H1 (cell line): ENCODE measurements at regions not wholly inside any gene's neighbourhood (a gene's known extent, or its start where the extent isn't known, plus 50 kb on each side); places are given as distances from the start of the nearest gene placed in this dataset.

Experiments
- CTCF ChIA-PET: fragments of 300-600 bp; sonication (Branson Sonifier 250); formaldehyde crosslinking; loops from one replicate; lab custom pipeline; 2021; ENCODE audit not compliant: partially characterized antibody; lab: Charles Lee
- POLR2A ChIA-PET: fragments of 300-600 bp; sonication (Branson Sonifier 250); formaldehyde crosslinking; loops from one replicate; lab custom pipeline; 2021; ENCODE audit warnings: inconsistent platforms; ENCODE audit not compliant: partially characterized antibody; lab: Charles Lee
- DNase-seq, 2 experiments: peaks; one replicate each; pipeline versions ENCODE4 v3.0.0 to v3.0.0-alpha.2; 2010 to 2022; ENCODE audit warnings: low spot score in 2 of 2, low read depth in 1 of 2, mixed read lengths in 1 of 2
- FAIRE-seq: peaks from 2 replicates; lab custom pipeline; 2011; peaks lifted over from hg19 to GRCh38; lab: Jason Lieb, UNC
- H2AFZ ChIP-seq: 2 replicates; pipeline ENCODE4 v1.8.1; 2012; ENCODE audit warnings: low read length, inconsistent platforms
- H2AK5ac ChIP-seq: 2 replicates; pipeline ENCODE4 v1.6.1; 2013; ENCODE audit warnings: low read depth, low read length
- H2BK120ac ChIP-seq: replicated peaks from 2 replicates; pipeline ENCODE3; 2013; ENCODE audit warnings: low read depth, low read length, inconsistent platforms
- H2BK12ac ChIP-seq: 2 replicates; pipeline ENCODE4 v1.6.1; 2013; ENCODE audit warnings: low read depth, low read length
- H2BK15ac ChIP-seq: 2 replicates; pipeline ENCODE4 v1.6.1; 2013; ENCODE audit warnings: low read length
- H2BK20ac ChIP-seq: 2 replicates; pipeline ENCODE4 v1.6.1; 2013; ENCODE audit warnings: low read length
- H2BK5ac ChIP-seq: 2 replicates; pipeline ENCODE4 v1.6.1; 2013; ENCODE audit warnings: low read depth, low read length
- H3K14ac ChIP-seq: 2 replicates; pipeline ENCODE4 v1.6.1; 2013; ENCODE audit warnings: inconsistent platforms; ENCODE audit not compliant: insufficient read length
- H3K18ac ChIP-seq: 2 replicates; pipeline ENCODE4 v1.6.1; 2013; ENCODE audit warnings: low read length; ENCODE audit errors: extremely low read depth
- H3K23ac ChIP-seq: 2 replicates; pipeline ENCODE4 v1.6.1; 2013; ENCODE audit warnings: inconsistent platforms; ENCODE audit not compliant: insufficient read length
- H3K23me2 ChIP-seq: 2 replicates; pipeline ENCODE4 v1.6.1; 2013; ENCODE audit warnings: low read depth, low read length
- H3K27ac ChIP-seq: 2 replicates; pipeline ENCODE4 v1.6.1; 2011; ENCODE audit warnings: low read depth, low read length, inconsistent platforms
- H3K27me3 ChIP-seq, 4 experiments: replicated peaks in 1 of 4; 1 replicate in 1 of 4; 2 replicates in 3 of 4; pipeline versions ENCODE4 v1.6.1 to v1.8.1; 2011 to 2013; ENCODE audit warnings: low read length in 3 of 4, mild to moderate bottlenecking in 3 of 4, inconsistent platforms in 2 of 4, mixed read lengths in 2 of 4, moderate library complexity in 1 of 4; ENCODE audit not compliant: control insufficient read depth in 3 of 4, insufficient read depth in 3 of 4; ENCODE audit errors: extremely low read depth in 1 of 4
- H3K36me3 ChIP-seq, 4 experiments: 2 replicates each; pipeline versions ENCODE4 v1.6.1 to v1.8.1; 2011 to 2013; ENCODE audit warnings: mild to moderate bottlenecking in 4 of 4, low read length in 3 of 4, moderate library complexity in 2 of 4, control low read depth in 1 of 4, inconsistent platforms in 1 of 4; ENCODE audit not compliant: insufficient read depth in 4 of 4, control insufficient read depth in 2 of 4
- H3K4ac ChIP-seq: replicated peaks from 2 replicates; pipeline ENCODE3; 2013; ENCODE audit warnings: low read length, low read depth, mixed read lengths, inconsistent platforms; ENCODE audit not compliant: insufficient read length
- H3K4me1 ChIP-seq, 4 experiments: replicated peaks in 1 of 4; 1 replicate in 1 of 4; 2 replicates in 3 of 4; pipeline versions ENCODE4 v1.6.1 to v1.8.1; 2011 to 2013; ENCODE audit warnings: low read length in 3 of 4, inconsistent platforms in 2 of 4, mixed read lengths in 1 of 4; ENCODE audit not compliant: insufficient read depth in 4 of 4, control insufficient read depth in 3 of 4
- H3K4me2 ChIP-seq, 2 experiments: 2 replicates each; pipeline versions ENCODE4 v1.6.1 to v1.8.1; 2011 to 2013; ENCODE audit warnings: low read depth in 2 of 2, low read length in 2 of 2, control low read depth in 1 of 2, inconsistent platforms in 1 of 2, mild to moderate bottlenecking in 1 of 2; ENCODE audit not compliant: insufficient read depth in 1 of 2
- H3K4me3 ChIP-seq, 4 experiments: fragments of 200-600, 300-600 bp in 1 of 4; sonication (generic), shearing (Covaris generic), sonication (Bioruptor Twin) in 1 of 4; 2 replicates each; pipeline versions ENCODE4 v1.5.1 to v1.8.1; 2011 to 2016; ENCODE audit warnings: low read length in 4 of 4, low read depth in 3 of 4, control low read depth in 2 of 4, inconsistent platforms in 2 of 4, mild to moderate bottlenecking in 2 of 4, mixed read lengths in 1 of 4, moderate library complexity in 1 of 4; ENCODE audit not compliant: insufficient read depth in 2 of 4; ENCODE audit errors: extremely low read depth in 1 of 4
- H3K56ac ChIP-seq: replicated peaks from 2 replicates; pipeline ENCODE3; 2013; ENCODE audit warnings: low read depth, mild to moderate bottlenecking, mixed read lengths, low read length, inconsistent platforms; ENCODE audit not compliant: insufficient read length
- H3K79me1 ChIP-seq: 2 replicates; pipeline ENCODE4 v1.6.1; 2013; ENCODE audit warnings: low read depth, low read length, control low read depth
- H3K79me2 ChIP-seq, 2 experiments: 2 replicates each; pipeline versions ENCODE4 v1.6.1 to v1.8.1; 2012 to 2013; ENCODE audit warnings: low read length in 2 of 2, mild to moderate bottlenecking in 2 of 2, inconsistent platforms in 1 of 2; ENCODE audit not compliant: insufficient read depth in 2 of 2, control insufficient read depth in 1 of 2
- H3K9ac ChIP-seq, 4 experiments: replicated peaks in 1 of 4; 1 replicate in 1 of 4; 2 replicates in 3 of 4; pipeline versions ENCODE4 v1.6.1 to v1.8.1; 2011 to 2013; ENCODE audit warnings: low read depth in 3 of 4, low read length in 3 of 4, control low read depth in 2 of 4, mild to moderate bottlenecking in 2 of 4, moderate library complexity in 2 of 4, inconsistent platforms in 1 of 4; ENCODE audit errors: extremely low read depth in 1 of 4
- H3K9me3 ChIP-seq, 2 experiments: 2 replicates each; pipeline versions ENCODE4 v1.6.1 to v1.8.1; 2012 to 2013; ENCODE audit warnings: mild to moderate bottlenecking in 2 of 2, moderate library complexity in 2 of 2, control low read depth in 1 of 2, inconsistent platforms in 1 of 2, low read depth in 1 of 2, low read length in 1 of 2, mixed read lengths in 1 of 2; ENCODE audit not compliant: insufficient read depth in 2 of 2
- H4K20me1 ChIP-seq, 2 experiments: replicated peaks in 1 of 2; 2 replicates each; pipeline versions ENCODE3 to v1.8.1; 2011 to 2013; ENCODE audit warnings: inconsistent platforms in 2 of 2, low read length in 2 of 2, mild to moderate bottlenecking in 1 of 2; ENCODE audit not compliant: insufficient read depth in 2 of 2, control insufficient read depth in 1 of 2
- H4K5ac ChIP-seq: 2 replicates; pipeline ENCODE4 v1.6.1; 2013; ENCODE audit warnings: low read length, low read depth, mixed read lengths, inconsistent platforms; ENCODE audit not compliant: insufficient read length
- H4K8ac ChIP-seq: 2 replicates; pipeline ENCODE4 v1.8.0; 2013; ENCODE audit warnings: mild to moderate bottlenecking, moderate library complexity, low read length, inconsistent platforms; ENCODE audit not compliant: insufficient read depth; ENCODE audit errors: extremely low read depth
- H4K91ac ChIP-seq: replicated peaks from 2 replicates; pipeline ENCODE3; 2013; ENCODE audit warnings: low read length, mixed read lengths, inconsistent platforms; ENCODE audit not compliant: insufficient read length
- CBX5 ChIP-seq: fragments of 300-800, 300-1000 bp; sonication (generic); IDR thresholded peaks from 2 replicates; pipeline ENCODE4 v1.7.1; 2016; ENCODE audit warnings: antibody characterized with exemption, low read length, low read depth
- CBX8 ChIP-seq: fragments of 300-800, 300-1000 bp; sonication (generic); IDR thresholded peaks from 2 replicates; pipeline ENCODE4 v1.7.1; 2016; ENCODE audit warnings: low read depth, low read length, borderline replicate concordance
- HDAC2 ChIP-seq, 2 experiments: fragments of 300-600 bp in 1 of 2; sonication (generic) in 1 of 2; IDR thresholded peaks; 2 replicates each; pipeline ENCODE4 v1.6.1; 2011 to 2012; ENCODE audit warnings: low read depth in 2 of 2, low read length in 2 of 2, mild to moderate bottlenecking in 2 of 2, moderate library complexity in 2 of 2, borderline replicate concordance in 1 of 2, inconsistent platforms in 1 of 2
- RBBP5 ChIP-seq: IDR thresholded peaks from 2 replicates; pipeline ENCODE4 v1.7.1; 2012; ENCODE audit warnings: low read depth, mild to moderate bottlenecking, inconsistent platforms, low read length, moderate library complexity, borderline replicate concordance
- RFX5 ChIP-seq: IDR thresholded peaks from 2 replicates; pipeline ENCODE4 v1.6.1; 2011; ENCODE audit warnings: low read depth, low read length, improper control_type of control experiment, borderline replicate concordance
- WGBS, 2 experiments: shearing (Covaris generic) in 1 of 2; methylation state at CpG; one replicate each; pipeline versions ENCODE4 v1.1.6 to v1.1.7; 2013 to 2015; ENCODE audit warnings: low lambda C conversion rate in 2 of 2, mixed read lengths in 2 of 2, inconsistent platforms in 1 of 2, low coverage in 1 of 2, missing lambda C conversion rate in 1 of 2; ENCODE audit not compliant: insufficient replicate concordance in 2 of 2, insufficient coverage in 1 of 2, insufficient read length in 1 of 2; ENCODE audit errors: extremely low coverage in 1 of 2, missing lambda C conversion rate in 1 of 2; 5-methylcytosine and 5-hydroxymethylcytosine counted together

- no peak overlapping the region for H3K4me2 ChIP-seq
- H3K18ac ChIP-seq = no peak overlapping the region
- no peak overlapping the region for H4K91ac ChIP-seq
- H3K4ac ChIP-seq = no peak overlapping the region
- H4K5ac ChIP-seq = no peak overlapping the region
- no peak overlapping the region for H3K27ac ChIP-seq
- FAIRE-seq = no peak
- H3K9ac ChIP-seq = no peak overlapping the region
- H3K23ac ChIP-seq = no peak overlapping the region
- H3K79me1 ChIP-seq = no peaks in the 10 kb centered on the region
- no peak overlapping the region for H2BK5ac ChIP-seq
- H2AFZ ChIP-seq = no peak overlapping the region
- TF ChIP-seq CBX8 (no peak), RBBP5 (no peak), CBX5 (no peak), HDAC2 (IDR thresholded peaks at IDR 0.05; ENCODE audit: borderline replicate concordance in 1 of 2, low read depth in 2 of 2, low read length in 2 of 2) (no peak), RFX5 (no peak)
- peaks cover 0 to 2% (median 0%) of the 10 kb centered on the region in 4 experiments; a peak in 2 of 7 replicates for H3K4me1 ChIP-seq
- 92% methylated on average over 14 of the region's 14 CpGs; no CpG with 5 or more reads in 1 of the 2 experiments for WGBS, 2 experiments
- no peaks in the 10 kb centered on the region for H3K23me2 ChIP-seq
- H3K27me3 ChIP-seq = no peaks in the 10 kb centered on the region
- H3K4me3 ChIP-seq = no peak overlapping the region
- H3K36me3 ChIP-seq = no peaks in the 10 kb centered on the region
- no peak overlapping the region for H2BK20ac ChIP-seq
- no peak overlapping the region for H4K8ac ChIP-seq
- ChIA-PET POLR2A (no interaction called here), CTCF (interaction anchor here (0.8 to 1.1 kb wide), 2 partner anchors 327 to 529 kb away, joined by 3 read pairs; no protein-coding TSS in a partner anchor)
- H2BK120ac ChIP-seq = no peak overlapping the region
- H2BK15ac ChIP-seq = no peak overlapping the region
- no peaks in the 10 kb centered on the region for H3K9me3 ChIP-seq
- H3K56ac ChIP-seq = no peak overlapping the region
- H3K79me2 ChIP-seq = no peaks in the 10 kb centered on the region
- H2BK12ac ChIP-seq = no peak overlapping the region
- no peak overlapping the region for H2AK5ac ChIP-seq
- no peaks in the 10 kb centered on the region for H4K20me1 ChIP-seq
- no peak overlapping the region for H3K14ac ChIP-seq
- no peak for DNase-seq
Observed at GRCh38 chr14:71636820-71637471, 295.3 kb upstream of the RGS6 start.
